OCI-M2 (cell line): ENCODE measurements at regions not wholly inside any gene's neighbourhood (a gene's known extent, or its start where the extent isn't known, plus 50 kb on each side); places are given as distances from the start of the nearest gene placed in this dataset.
"Not testable (repeated sequence)": the region's sequence is repeated elsewhere in the genome, so short reads cannot be mapped to it uniquely, and the experiment has no call there.

Experiments used
- DNase-seq: peaks from one replicate; lab custom pipeline; 2025; ENCODE audit not compliant: unreplicated experiment; lab: John Stamatoyannopoulos, UW

DNA sequence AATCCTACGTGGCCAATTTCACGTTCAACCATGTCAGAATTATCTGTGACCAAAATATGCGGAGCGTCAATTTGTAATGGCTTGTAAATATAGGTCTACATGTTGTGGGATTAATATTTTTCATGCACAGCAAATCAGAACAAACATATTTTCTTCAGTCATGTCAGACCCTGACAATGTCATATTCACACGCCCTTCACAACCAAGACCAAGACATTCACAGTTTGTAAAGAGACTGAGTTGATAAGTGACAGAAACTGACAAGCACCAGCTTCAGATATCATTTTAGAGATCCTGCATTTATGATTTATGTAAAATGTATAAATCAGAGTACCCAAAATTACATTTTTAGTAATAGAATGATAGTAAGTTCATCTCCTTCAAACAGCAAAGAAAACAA is 57.3 kb upstream of the NOVA1 start:
- DNase-seq = no peak

DNA sequence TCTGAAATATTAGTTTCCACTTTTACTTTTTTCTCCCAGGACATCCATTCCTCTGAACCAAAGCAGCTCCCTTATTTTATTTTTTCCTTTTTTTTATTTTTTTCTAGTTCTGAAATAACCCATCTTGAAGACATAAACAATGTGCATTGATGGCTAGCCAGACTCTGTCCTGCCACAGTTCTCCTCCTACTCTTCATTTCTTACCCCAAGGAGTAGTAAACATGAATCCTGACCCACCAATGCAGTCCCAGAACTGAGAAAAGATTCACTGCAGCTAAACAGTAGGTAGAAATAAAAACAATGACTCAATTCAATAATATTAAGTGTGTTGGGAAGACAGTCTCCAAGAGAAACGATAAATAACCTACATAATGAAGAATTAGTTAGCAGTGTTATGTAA is 65.7 kb upstream of the NOVA1 start:
- DNase-seq = no peak

DNA sequence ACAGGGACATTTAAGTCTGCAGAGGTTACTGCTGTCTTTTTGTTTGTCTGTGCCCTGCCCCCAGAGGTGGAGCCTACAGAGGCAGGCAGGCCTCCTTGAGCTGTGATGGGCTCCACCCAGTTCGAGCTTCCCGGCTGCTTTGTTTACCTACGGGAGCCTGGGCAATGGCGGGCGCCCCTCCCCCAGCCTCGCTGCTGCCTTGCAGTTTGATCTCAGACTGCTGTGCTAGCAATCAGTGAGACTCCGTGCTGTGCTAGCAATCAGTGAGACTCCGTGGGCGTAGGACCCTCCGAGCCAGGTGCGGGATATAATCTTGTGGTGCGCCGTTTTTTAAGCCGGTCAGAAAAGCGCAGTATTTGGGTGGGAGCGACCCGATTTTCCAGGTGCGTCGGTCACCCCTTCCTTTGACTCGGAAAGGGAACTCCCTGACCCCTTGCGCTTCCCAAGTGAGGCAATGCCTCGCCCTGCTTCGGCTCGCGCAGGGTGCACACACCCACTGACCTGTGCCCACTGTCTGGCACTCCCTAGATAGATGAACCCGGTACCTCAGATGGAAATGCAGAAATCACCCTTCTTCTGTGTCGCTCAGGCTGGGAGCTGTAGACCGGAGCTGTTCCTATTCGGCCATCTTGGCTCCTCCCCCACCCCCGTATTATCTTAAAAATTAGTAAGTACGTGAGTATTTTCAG is 81.0 kb upstream of the NOVA1 start:
- DNase-seq = not testable (repeated sequence)

DNA sequence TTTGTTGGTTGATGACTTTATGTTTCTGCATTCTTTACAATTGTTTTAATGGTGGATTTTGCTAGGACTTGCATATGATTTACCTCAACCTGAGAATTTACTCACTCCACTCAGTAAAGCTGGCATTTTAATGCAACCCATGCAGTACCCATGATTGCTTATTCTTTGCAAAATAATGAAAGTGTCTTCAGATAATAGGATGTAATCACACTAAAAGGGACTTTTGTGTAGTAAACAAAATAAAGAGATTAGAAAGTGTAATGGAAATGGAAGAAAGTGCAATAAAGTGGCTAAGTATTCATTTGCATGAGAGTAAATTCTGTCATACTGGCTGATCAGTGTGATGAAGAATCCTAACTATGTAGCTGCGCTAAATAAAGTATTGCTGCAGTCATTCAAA is 87.6 kb upstream of the NOVA1 start:
- DNase-seq = no peak

DNA sequence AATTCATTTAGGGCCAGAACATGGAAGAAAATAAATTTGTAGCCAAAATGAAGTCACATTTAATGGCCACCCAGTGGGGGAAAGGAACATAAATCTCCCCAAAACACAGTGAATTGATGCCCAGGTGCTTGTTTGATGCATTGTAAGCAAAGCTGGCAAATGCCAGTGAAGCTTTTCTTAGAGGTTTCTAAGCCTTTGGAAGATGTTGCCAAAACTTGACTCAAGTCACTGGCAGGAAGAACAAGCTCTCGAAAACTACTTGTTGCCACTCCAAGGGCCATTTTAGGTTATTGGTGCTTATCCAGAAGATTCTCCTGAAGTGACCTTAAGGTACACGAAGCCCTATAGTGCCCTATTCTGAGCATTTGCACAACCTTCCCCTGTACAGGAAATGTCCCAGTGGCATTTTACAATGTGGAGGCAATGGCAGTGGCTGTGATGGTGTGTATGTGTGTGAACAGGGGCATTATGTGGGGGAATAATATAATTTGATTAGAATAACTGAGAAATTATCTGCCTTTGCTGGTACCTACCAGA is 89.5 kb upstream of the NOVA1 start:
- no peak for DNase-seq

DNA sequence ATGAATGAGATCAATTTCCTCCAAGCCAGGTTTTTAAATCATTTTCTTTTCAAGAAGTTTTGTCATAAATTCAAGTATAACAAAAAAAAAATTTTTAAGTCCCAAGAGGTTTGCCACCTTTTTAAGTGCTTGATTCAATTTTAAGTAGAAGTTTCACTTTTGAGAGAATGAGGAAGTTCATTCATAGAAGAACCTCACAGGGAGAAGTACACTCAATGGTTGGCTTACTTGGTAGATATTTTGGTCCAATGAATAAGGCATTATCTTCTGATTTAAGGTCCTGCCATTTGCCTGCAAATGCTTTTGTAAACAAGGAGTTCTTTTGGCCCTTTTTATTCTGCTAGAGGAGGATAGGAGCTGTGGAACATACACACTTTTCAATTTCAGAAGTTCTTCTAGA is 96.7 kb upstream of the NOVA1 start:
- no peak for DNase-seq

DNA sequence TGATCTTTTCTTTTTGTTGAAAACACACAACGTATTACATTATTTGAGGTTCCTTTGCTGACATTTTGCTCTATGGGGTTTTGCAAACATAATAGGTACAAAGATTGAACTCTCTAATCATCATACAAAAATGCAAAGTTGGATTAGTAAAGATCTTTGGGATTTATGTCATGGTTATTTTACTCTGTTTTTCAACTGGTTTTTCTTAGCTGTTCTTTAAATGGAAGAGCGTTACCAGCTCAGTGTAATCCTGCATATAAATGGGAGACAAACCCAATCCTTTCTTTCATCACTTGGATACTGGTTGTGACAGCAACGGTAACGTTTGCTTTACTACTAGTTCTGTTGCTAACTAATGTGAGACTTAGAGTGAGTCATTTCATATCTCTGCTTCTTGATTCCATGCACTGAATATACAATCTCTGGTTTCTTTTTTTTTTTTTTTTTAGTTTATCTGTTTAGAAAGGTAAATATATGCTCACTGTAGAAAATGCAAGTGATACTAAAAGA is 104.9 kb upstream of the NOVA1 start:
- no peak for DNase-seq

DNA sequence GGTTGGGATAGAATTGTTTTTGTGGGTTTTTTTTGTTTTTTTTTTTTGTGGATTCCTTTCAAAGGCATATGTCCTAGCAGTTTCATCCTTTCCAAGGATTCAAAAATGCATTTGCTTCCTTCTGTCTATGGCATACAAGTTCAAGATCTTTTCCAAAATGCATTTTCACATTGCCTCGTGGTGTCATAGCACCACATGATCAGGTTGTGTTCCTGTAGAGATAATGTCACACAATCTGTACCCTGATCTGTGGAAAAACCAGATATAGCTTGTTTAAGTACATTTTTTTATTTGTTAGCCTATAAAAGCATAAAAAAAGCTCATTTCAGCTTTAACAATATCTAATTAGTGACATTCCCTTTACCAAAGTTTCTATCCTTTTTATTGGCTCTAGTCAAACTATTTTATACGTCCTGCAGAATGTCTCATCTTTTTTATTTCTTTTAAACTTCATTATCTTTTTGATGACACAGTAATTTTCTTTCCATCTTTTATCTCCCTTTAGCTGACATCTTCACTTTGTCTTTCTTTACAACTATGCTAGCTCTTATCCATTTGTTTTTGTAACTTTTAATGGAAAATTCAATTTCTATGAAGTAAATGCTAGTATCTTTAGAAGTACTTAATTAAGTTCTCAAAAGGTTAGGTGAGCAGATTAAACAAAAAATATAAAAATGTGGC is 106.0 kb upstream of the NOVA1 start:
- DNase-seq = no peak

DNA sequence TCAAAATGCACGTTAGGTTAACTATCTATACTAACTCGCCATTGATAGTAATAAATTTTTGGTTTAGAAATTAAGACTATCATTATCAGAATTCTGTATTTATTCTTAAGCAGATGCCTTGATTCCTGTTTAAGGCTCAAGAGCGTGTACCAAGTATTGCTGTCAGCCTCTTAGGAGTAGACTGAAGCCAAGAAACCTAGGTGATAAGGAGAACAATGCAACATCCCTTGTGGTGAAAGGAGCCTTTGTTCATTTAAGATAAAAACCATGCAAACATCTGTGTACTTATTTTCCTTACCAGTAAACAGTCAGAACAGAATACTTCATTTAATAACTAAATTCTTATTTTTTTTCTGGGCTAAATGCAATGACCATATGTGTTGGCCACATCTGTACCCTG is 109.4 kb upstream of the NOVA1 start:
- no peak for DNase-seq

DNA sequence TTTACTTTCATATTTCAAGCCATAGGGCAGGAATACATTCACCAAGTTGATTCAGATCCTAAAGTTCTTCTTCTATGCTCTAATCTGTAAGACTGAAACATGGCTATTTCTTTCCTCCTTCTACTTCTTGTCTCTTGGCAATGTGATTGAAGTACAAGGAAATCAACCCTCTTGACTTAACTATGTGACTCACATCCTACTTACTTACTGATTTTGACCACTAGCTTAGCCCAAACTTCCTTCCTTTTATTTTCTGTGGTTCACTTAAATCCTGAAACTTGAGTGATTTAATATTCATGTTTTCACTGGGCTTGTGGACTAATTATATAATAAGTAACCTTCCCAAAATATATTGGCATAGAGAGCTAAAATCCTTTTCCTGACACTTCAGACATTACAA is 111.2 kb upstream of the NOVA1 start:
- DNase-seq = no peak

DNA sequence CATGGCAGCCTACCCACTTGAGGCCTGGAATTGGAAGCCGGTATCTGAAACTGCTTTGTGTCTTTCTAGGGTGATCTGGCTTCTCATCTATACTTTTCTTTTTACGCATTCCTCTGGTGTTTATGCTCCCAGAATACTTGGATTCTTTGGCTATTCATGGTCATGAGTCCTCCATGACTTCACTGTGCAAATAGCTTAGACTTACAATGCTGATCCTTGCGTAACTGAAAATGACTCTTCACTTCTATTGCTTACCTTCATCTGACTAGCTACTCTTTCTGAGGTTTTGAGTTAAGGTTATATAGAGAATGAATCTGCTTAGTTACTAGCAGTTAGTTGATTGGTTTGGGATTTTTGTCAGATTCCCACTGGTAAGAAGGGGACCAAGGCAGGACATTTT is 121.7 kb upstream of the NOVA1 start:
- DNase-seq = no peak

DNA sequence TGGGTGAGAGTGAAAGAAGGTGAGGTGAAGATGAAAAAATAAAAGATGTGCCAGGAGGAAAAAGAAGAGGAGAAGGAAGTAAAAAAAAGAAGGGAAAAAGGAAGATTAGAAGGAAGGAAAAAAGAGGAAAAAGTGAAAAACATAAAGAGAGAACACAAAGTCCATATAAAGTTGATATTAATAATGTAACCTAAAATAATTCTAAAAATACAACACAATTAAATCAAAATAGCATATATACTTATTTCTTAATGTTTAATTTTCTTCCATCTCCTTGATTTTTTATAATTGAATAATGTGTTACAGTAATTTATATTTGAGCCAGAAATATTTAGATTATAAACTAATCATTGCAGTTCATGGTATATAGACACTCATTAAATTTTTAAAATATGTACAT is 124.4 kb upstream of the NOVA1 start:
- DNase-seq = no peak

DNA sequence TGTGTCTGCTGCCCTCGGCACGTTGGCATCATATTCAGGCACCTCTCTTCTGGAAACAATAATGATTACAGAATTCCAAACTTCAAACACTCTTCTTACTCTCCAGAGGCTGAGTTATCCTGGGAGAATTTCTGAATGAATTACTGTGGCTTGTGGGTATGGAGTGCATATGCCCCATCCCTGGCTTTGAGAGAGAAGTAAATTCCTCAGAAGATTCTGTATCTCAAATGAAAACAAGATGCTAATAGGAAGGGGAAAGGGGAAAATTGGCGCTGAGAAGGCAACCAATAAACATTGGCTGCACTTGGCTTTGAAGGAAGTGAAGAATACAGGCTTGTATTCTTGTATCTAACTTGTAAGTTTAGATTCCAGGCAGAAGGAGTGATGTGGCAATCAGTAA is 132.0 kb upstream of the NOVA1 start:
- no peak for DNase-seq

DNA sequence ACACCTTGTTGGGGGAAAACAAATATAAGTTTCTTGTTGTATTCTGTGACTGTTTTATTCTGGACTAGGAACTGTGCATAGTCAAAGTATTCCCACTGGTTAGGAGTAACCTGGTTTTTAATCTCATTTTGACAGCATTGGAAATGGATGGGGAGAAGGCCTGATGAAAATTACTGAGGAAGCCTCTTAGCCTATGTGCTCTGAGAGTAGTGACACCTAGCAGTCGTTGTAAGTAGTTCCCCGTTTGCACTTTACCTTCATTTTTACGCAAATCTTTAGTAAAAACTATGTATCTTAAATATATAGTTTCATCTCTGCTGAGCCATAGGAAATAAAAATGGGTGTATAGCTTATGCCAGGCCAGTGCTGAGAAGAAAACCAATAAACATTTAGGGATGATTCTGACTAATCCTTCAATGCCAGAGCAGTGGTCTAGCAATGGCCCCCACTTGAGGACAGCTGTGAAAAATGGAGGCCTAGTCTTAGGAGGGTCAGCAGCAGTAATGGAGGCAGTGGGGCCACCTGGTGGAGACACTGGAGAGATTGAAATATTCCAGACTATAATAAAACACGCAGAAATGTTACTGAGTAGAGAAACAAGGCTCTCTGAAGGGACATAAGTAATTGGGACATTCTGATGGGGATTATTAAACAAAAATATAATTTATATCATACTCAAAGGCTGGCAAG is 133.2 kb upstream of the NOVA1 start:
- no peak for DNase-seq

DNA sequence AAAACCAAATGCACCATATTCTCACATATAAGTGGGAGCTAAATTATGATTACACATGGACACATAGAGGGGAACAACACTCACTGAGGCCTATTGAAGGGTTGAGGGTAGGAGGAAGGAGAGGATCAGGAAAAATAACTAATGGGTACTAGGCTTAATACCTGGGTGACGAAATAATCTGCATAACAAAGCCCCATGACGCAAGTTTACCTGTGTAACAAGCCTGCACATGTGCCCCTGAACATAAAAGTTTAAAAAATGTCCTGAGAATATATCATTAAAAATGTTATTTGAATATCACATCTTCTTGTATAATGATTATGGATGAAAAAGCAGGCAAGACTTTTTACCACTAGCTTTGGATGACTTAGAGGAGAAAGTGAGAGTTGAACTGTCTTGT is 138.0 kb upstream of the NOVA1 start:
- no peak for DNase-seq

DNA sequence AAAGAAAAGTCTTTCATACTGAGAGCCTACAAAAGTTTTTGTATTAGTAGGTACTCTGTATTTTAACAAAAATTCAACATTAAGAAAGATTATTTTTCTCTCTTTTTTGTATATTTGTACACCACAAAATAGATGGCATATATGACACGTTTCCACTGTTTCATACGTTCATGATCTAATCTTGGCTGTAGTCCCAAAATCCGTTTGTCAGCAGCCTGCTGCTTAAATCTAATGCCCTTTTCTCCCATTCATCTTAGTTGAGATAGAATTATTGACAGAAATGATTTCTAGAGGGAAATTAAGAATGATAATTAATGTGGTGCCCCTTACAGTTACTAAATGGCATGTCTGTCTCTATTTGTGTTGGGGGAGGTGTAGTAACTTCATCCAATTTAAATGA is 140.7 kb upstream of the NOVA1 start:
- no peak for DNase-seq

DNA sequence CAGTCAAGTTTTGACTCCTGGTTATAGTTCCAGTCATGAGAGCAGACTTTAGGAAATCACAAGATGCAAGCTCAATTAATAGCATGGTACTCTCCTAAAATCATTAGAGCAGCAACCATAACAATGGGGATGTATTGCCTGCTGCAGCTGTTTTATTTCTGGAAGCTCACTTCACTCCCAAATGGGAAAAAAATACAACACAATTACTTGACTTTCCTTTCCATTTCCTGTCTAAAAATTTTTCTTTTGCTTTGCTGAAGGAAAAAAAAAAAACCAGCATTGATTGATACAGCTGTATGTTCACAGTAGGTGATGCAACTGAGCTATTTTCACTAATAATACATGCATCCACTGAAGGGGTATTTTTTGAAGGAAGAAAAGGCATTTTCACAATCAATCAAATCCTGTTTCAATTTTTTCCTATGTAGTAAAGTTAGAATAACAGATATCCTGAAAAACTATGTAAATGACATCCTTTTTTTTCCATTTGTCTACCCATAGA is 143.9 kb upstream of the NOVA1 start:
- DNase-seq = no peak

DNA sequence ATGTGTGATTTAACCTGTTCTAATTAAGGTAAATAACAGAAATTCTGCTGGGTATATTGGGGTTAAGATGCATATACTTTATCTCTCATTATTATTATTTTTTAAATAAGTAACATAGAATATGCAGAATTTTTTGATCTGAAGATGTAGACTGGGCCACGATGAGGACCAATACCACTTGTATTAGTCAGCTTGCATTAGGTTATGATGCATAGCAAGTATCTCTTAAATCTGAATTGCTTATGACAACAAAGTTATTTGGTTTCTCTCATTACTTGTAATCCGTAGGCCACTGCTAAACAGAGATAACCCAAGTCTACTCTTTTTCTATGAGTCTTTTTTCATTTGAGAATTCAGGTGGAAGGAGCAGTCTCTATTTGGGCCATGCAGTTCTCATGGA is 145.5 kb upstream of the NOVA1 start:
- DNase-seq = no peak

DNA sequence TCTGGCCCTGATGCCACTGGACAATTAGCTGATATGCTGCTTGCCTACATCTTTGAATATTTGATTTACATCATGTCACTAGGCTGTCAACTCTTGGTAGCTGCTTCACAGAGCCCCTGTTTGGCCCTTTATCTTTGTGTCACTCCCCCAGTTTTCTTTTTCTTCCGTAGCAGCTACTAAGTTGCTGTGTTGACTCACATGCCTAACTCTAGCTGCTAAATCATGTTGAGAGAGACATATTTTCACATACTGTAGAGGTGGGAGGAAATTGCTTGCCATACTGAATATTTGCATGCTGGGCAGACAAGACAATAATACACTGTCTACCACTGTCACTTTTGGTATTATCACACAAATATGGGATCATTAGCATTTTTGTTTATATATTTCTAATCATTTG is 147.1 kb upstream of the NOVA1 start:
- no peak for DNase-seq

DNA sequence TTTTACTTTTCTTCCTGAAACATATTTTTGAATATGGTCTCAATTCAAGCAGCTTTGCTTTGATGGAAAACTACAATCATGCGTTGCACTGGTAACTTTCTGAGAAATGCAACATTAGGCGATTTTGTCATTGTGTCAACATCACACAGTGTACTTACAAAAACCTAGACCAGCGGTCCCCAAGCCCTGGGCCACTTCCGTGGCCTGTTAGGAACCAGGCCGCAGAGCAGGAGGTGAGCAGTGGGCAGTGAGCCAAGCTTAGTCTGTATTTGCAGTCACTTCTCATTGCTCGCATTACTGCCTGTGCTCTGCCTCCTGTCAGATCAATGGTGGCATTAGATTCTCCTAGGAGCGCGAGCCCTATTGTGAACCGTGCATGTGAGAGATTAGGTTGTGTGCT is 163.7 kb upstream of the NOVA1 start:
- no peak for DNase-seq

DNA sequence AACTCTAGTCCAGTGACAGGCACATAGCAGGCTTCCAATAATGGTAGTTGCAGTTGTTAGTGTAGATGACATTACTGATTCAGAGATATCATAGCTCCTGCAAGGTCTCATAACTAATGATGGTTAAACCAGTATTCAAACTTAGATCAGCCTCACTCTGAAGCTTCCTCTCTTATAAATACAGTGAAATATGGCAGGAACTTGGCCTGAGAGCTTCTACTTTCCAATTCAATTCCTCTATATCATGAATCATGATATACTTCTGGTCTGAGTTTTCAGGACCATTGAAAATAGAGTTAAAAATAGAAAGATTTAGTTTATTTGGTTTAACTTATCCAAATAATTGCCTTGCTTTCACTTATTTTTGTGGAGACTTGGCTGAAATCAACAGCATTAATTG is 167.5 kb upstream of the NOVA1 start:
- DNase-seq = no peak
